SU-DHL-6 (cell line): ENCODE measurements at regions not wholly inside any gene's neighbourhood (a gene's known extent, or its start where the extent isn't known, plus 50 kb on each side); places are given as distances from the start of the nearest gene placed in this dataset.

ENCODE experiments used
- H2AFZ ChIP-seq: fragments of 200-600 bp; sonication (generic); 2 replicates; pipeline ENCODE4 v1.6.1; 2014; ENCODE audit warnings: low read depth, mild to moderate bottlenecking, moderate library complexity, mixed read lengths, antibody characterized with exemption, low read length; ENCODE audit not compliant: severe bottlenecking
- H3F3A ChIP-seq: fragments of 200-600 bp; shearing (Covaris generic); 2 replicates; pipeline ENCODE4 v1.6.0; 2016; ENCODE audit warnings: antibody characterized with exemption, mild to moderate bottlenecking; ENCODE audit not compliant: insufficient read depth
- H3K27ac ChIP-seq: fragments of 200-600 bp; sonication (generic); 2 replicates; pipeline ENCODE4 v1.5.1; 2016; ENCODE audit warnings: low read depth, mild to moderate bottlenecking, low read length, moderate library complexity, mixed read lengths
- H3K27me3 ChIP-seq: fragments of 200-600 bp; sonication (generic), shearing (Covaris generic); 2 replicates; pipeline ENCODE4 v1.6.0; 2014; ENCODE audit warnings: mild to moderate bottlenecking, low read length
- H3K36me3 ChIP-seq: fragments of 200-600 bp; sonication (generic); 2 replicates; pipeline ENCODE4 v1.6.1; 2014; ENCODE audit warnings: mild to moderate bottlenecking, low read length, mixed read lengths
- H3K4me2 ChIP-seq: fragments of 300-600, 200-600 bp; shearing (Covaris generic), sonication (generic); 2 replicates; pipeline ENCODE4 v1.6.0; 2014; ENCODE audit warnings: low read length, low read depth, mild to moderate bottlenecking; ENCODE audit not compliant: poor library complexity, severe bottlenecking
- H3K4me3 ChIP-seq: fragments of 200-600 bp; sonication (generic); 2 replicates; pipeline ENCODE4 v1.5.1; 2014; ENCODE audit warnings: antibody characterized with exemption, low read length, mild to moderate bottlenecking, mixed read lengths; ENCODE audit not compliant: insufficient read depth, poor library complexity, severe bottlenecking
- H3K79me2 ChIP-seq: fragments of 200-600 bp; sonication (generic); 2 replicates; pipeline ENCODE4 v1.6.1; 2014; ENCODE audit warnings: mild to moderate bottlenecking, low read length, moderate library complexity; ENCODE audit not compliant: insufficient read depth
- H3K9ac ChIP-seq: fragments of 200-600 bp; sonication (generic); 2 replicates; pipeline ENCODE4 v1.7.0; 2014; ENCODE audit warnings: mild to moderate bottlenecking, low read length
- H3K9me2 ChIP-seq: fragments of 200-600 bp; sonication (generic); replicated peaks from 2 replicates; pipeline ENCODE4 v1.6.1; 2014; ENCODE audit warnings: low read length; ENCODE audit not compliant: insufficient read depth
- H3K9me3 ChIP-seq: fragments of 200-600 bp; sonication (generic); 2 replicates; pipeline ENCODE4 v1.6.1; 2014; ENCODE audit warnings: low read length, mixed read lengths; ENCODE audit not compliant: insufficient read depth
- H4K20me1 ChIP-seq: fragments of 200-600 bp; sonication (generic); 2 replicates; pipeline ENCODE4 v1.6.1; 2014; ENCODE audit warnings: low read depth, mild to moderate bottlenecking, antibody characterized with exemption, low read length, moderate library complexity, mixed read lengths
- EZH2phosphoT487 ChIP-seq: fragments of 200-600 bp; sonication (generic), shearing (Covaris generic); conservative IDR thresholded peaks from 2 replicates; pipeline ENCODE4 v1.6.1; 2018; ENCODE audit warnings: mild to moderate bottlenecking, antibody characterized with exemption, low read length, moderate library complexity, mixed read lengths
- TF ChIP-seq, protein P1 (sequence below): fragments of 200-600 bp; sonication (generic); IDR thresholded peaks from one replicate; pipeline ENCODE4 v1.5.1; 2017; ENCODE audit warnings: antibody characterized with exemption, mild to moderate bottlenecking, low read length, moderate library complexity; ENCODE audit not compliant: insufficient read depth, poor library complexity, severe bottlenecking

DNA sequence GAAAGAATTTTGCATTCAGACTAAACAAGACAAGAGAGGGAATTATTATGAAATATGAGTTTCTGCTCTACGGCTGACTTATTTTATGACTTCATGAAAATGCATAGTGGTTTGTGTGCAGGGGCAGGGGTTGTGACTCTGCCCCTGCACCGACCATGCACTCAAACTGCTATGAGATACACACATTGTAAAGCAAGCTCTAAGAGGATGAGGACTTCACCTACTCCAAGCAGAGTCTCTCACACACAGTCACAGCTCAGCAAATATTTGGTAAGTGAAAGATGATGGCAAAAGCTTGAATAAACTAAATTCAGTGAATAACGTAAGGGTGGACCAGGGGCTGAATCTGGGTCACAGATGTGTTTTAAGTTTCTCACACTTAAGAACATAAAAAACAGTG lies 542.9 kb downstream of the PRELID2 start:
- Histone ChIP-seq H3K79me2 (no peaks in the 10 kb centered on the region), H3K9me3 (no peaks in the 10 kb centered on the region), H3K9ac (no peak overlapping the region), H3F3A (no peaks in the 10 kb centered on the region), H3K9me2 (no peaks in the 10 kb centered on the region), H2AFZ (no peak overlapping the region), H3K36me3 (no peaks in the 10 kb centered on the region), H3K27ac (no peak overlapping the region), H3K27me3 (no peaks in the 10 kb centered on the region), H3K4me3 (no peak overlapping the region), H4K20me1 (no peaks in the 10 kb centered on the region), H3K4me2 (no peak overlapping the region)
- no peak for TF ChIP-seq EZH2phosphoT487
- TF ChIP-seq, protein P1, sequence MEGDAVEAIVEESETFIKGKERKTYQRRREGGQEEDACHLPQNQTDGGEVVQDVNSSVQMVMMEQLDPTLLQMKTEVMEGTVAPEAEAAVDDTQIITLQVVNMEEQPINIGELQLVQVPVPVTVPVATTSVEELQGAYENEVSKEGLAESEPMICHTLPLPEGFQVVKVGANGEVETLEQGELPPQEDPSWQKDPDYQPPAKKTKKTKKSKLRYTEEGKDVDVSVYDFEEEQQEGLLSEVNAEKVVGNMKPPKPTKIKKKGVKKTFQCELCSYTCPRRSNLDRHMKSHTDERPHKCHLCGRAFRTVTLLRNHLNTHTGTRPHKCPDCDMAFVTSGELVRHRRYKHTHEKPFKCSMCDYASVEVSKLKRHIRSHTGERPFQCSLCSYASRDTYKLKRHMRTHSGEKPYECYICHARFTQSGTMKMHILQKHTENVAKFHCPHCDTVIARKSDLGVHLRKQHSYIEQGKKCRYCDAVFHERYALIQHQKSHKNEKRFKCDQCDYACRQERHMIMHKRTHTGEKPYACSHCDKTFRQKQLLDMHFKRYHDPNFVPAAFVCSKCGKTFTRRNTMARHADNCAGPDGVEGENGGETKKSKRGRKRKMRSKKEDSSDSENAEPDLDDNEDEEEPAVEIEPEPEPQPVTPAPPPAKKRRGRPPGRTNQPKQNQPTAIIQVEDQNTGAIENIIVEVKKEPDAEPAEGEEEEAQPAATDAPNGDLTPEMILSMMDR = no peak

DNA sequence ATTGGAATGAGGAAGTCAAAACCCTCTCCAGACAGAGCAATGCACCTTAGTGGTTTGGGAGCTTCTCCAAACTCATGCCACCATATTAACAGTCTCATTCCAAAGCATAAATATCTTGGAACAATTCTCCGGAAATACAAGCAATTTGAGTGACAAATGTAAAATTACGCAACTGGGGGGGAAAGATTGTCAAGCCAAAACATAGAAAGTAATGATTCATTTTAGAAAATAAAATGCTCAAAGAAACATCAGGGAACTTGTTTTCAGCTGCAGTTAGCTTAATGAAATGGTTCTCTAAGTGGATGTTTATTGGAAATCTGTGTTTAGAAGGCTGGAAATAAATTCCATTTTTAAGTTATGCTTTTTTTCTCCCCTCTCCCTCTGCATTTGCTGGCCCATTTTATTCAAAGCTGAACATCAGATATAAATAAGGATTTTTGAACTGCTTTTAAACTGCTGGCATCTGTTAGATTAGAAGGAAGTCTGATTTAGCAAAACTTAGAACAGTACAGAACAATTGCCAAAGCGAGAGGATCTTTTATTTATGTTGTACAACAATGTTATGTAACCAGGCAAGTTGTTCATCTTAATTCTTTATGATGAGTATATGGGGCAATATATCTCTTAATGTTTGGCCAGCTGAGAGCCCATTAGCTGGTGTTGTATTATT lies 551.9 kb downstream of the PRELID2 start:
- H3K27ac ChIP-seq = no peak overlapping the region
- H2AFZ ChIP-seq = no peak overlapping the region
- H3K9me2 ChIP-seq = no peaks in the 10 kb centered on the region
- no peaks in the 10 kb centered on the region for H3K36me3 ChIP-seq
- no peak for TF ChIP-seq EZH2phosphoT487
- TF ChIP-seq, protein P1 = no peak
- H3K4me2 ChIP-seq = no peak overlapping the region
- no peaks in the 10 kb centered on the region for H3K9me3 ChIP-seq
- no peaks in the 10 kb centered on the region for H3K27me3 ChIP-seq
- no peaks in the 10 kb centered on the region for H3K79me2 ChIP-seq
- H3K4me3 ChIP-seq = no peak overlapping the region
- H3K9ac ChIP-seq = no peak overlapping the region
- no peaks in the 10 kb centered on the region for H4K20me1 ChIP-seq
- no peaks in the 10 kb centered on the region for H3F3A ChIP-seq

DNA sequence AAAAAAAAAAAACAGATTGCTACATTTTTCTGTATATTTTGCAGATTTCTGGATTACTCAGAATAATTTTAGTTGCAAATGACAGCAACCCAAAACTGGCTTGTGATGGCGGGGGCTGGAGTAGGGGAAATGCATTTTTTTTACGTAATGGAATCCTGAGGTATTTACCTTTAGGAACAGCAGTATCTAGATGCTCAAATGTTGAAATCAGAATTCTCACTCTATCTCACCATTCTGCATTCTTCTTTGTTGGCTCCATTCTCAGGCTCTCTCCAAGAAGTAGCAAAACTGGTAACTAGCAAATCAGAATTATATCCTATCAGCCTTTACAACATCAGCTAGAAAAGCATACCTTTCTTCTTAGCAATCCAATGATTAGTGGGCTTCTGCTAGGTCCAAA lies 554.3 kb downstream of the PRELID2 start:
- Histone ChIP-seq H3K36me3 (no peaks in the 10 kb centered on the region), H3K4me2 (no peak overlapping the region), H3F3A (no peaks in the 10 kb centered on the region), H3K27me3 (no peaks in the 10 kb centered on the region), H3K27ac (no peak overlapping the region), H3K79me2 (no peaks in the 10 kb centered on the region), H2AFZ (no peak overlapping the region), H3K9me3 (no peaks in the 10 kb centered on the region), H3K9me2 (no peaks in the 10 kb centered on the region), H3K9ac (no peak overlapping the region), H4K20me1 (no peaks in the 10 kb centered on the region), H3K4me3 (no peak overlapping the region)
- TF ChIP-seq, protein P1 = no peak
- TF ChIP-seq EZH2phosphoT487 = no peak
